Mammary epithelial cell (primary cell): ENCODE measurements at regions not wholly inside any gene's neighbourhood (a gene's known extent, or its start where the extent isn't known, plus 50 kb on each side); places are given as distances from the start of the nearest gene placed in this dataset.

ENCODE experiments used
- CTCF ChIP-seq, 2 donors: IDR thresholded peaks in 1 of 2; conservative IDR thresholded peaks in 1 of 2; 2 replicates each; pipeline ENCODE4 v1.5.1; 2011 to 2012; ENCODE audit warnings: inconsistent platforms in 2 of 2, low read length in 2 of 2, mild to moderate bottlenecking in 2 of 2, control low read depth in 1 of 2, low read depth in 1 of 2; ENCODE audit not compliant: insufficient read depth in 1 of 2; ENCODE audit errors: extremely low read depth in 1 of 2
- EZH2 ChIP-seq: IDR thresholded peaks from 2 replicates; pipeline ENCODE4 v1.6.1; 2012; ENCODE audit warnings: low read length, inconsistent platforms, borderline replicate concordance

GRCh38 chr9:106334081-106334480, 528.9 kb upstream of the ZNF462 start:
- TF ChIP-seq CTCF (conservative IDR thresholded peaks at IDR 0.05 in 1 of 2, IDR thresholded peaks at IDR 0.05 in 1 of 2; ENCODE audit: extremely low read depth in 1 of 2, insufficient read depth in 1 of 2, low read depth in 1 of 2, low read length in 2 of 2) (no peak), EZH2 (no peak)
